ENCODE measurements at regions not wholly inside any gene's neighbourhood (a gene's known extent, or its start where the extent isn't known, plus 50 kb on each side); places are given as distances from the start of the nearest gene placed in this dataset.

- H3K4me1 ChIP-seq (ENCODE audit: insufficient read depth, low read length), result no peaks in the 10 kb centered on the region
- in situ Hi-C loops (cut with HindIII; ENCODE audit: extremely low pct_ligation_motif_present, low pct_unique_long_range_greater_than_20kb), result no loop called here
- H3K9ac ChIP-seq (ENCODE audit: insufficient read depth, low read depth, low read length), result no peak overlapping the region
- no peak overlapping the region for H2AFZ ChIP-seq (ENCODE audit: low read length)
- CTCF ChIA-PET (ENCODE audit: low intra/inter-chr PET ratio, low total read pairs), result no interaction called here
- no peaks in the 10 kb centered on the region; the same call in 1 of the 2 replicates for H4K20me1 ChIP-seq (ENCODE audit: insufficient read depth, low read length)
- ATAC-seq (no peak), FAIRE-seq (no peak), DNase-seq (ENCODE audit: low spot score) (no peak)
- H3K79me2 ChIP-seq (ENCODE audit: insufficient read depth, low read length), result no peaks in the 10 kb centered on the region
- TF ChIP-seq ZSCAN31 (CRISPR knock-in tag; IDR thresholded peaks at IDR 0.05; ENCODE audit: low read depth) (no peak), MNT (IDR thresholded peaks at IDR 0.05) (0 out of 2 replicates have a peak, but pooled peaks have one; percentile 7)
- peaks cover 28 to 96% of the 10 kb centered on the region in 2 experiments; a peak in 4 of 5 replicates for H3K27me3 ChIP-seq (ENCODE audit: control insufficient read depth in 1 of 2, insufficient read depth in 2 of 2, low read length in 2 of 2)
- no peak overlapping the region for H3K4me3 ChIP-seq (replicated peaks in 1 of 3; ENCODE audit: insufficient read depth in 1 of 3, low read depth in 2 of 3, low read length in 3 of 3)
- H3K36me3 ChIP-seq (replicated peaks in 1 of 2; ENCODE audit: control insufficient read depth in 1 of 2, insufficient read depth in 2 of 2, low read length in 2 of 2), result no peaks in the 10 kb centered on the region
- intact Hi-C loops (cut with micrococcal nuclease; ENCODE audit: unreplicated experiment), result no loop called here
- WGBS (ENCODE audit: low lambda C conversion rate), result 7% methylated on average over 7 of the region's 11 CpGs
- H3K27ac ChIP-seq (ENCODE audit: extremely low read length, insufficient read depth, low read length), result no peak overlapping the region
- POLR2A ChIA-PET, result no interaction called here
- no peaks in the 10 kb centered on the region for H3K9me3 ChIP-seq (ENCODE audit: low read length)
- H3K4me2 ChIP-seq (ENCODE audit: low read depth, low read length), result no peak overlapping the region
- BruUV-seq (replicated peaks), result no TSS peak
These were observed 81.2 kb downstream of the RBFOX3 start for GRCh38 chr17:79529661-79530081.

GRCh38 chr17:79528592-79529125 is 82.2 kb downstream of the RBFOX3 start:
- Histone ChIP-seq H3K27ac (ENCODE audit: extremely low read length, insufficient read depth, low read length) (no peak overlapping the region), H3K9ac (ENCODE audit: insufficient read depth, low read depth, low read length) (no peak overlapping the region), H3K4me3 (replicated peaks in 1 of 3; ENCODE audit: insufficient read depth in 1 of 3, low read depth in 2 of 3, low read length in 3 of 3) (no peak overlapping the region), H4K20me1 (ENCODE audit: insufficient read depth, low read length) (no peaks in the 10 kb centered on the region), H3K27me3 (ENCODE audit: control insufficient read depth in 1 of 2, insufficient read depth in 2 of 2, low read length in 2 of 2) (peaks cover 27 to 96% of the 10 kb centered on the region in 2 experiments; a peak in 4 of 5 replicates), H3K4me2 (ENCODE audit: low read depth, low read length) (no peak overlapping the region), H3K4me1 (ENCODE audit: insufficient read depth, low read length) (no peaks in the 10 kb centered on the region), H2AFZ (ENCODE audit: low read length) (no peak overlapping the region), H3K36me3 (replicated peaks in 1 of 2; ENCODE audit: control insufficient read depth in 1 of 2, insufficient read depth in 2 of 2, low read length in 2 of 2) (no peaks in the 10 kb centered on the region), H3K9me3 (ENCODE audit: low read length) (no peaks in the 10 kb centered on the region), H3K79me2 (ENCODE audit: insufficient read depth, low read length) (no peaks in the 10 kb centered on the region)
- TF ChIP-seq ZNF280B (CRISPR knock-in tag; IDR thresholded peaks at IDR 0.05; ENCODE audit: borderline replicate concordance) (no peak), ZNF263 (CRISPR knock-in tag; IDR thresholded peaks at IDR 0.05) (peak; percentile 48; the same call in 1 of the 2 replicates), GATA4 (IDR thresholded peaks at IDR 0.05; ENCODE audit: borderline replicate concordance, low read depth) (no peak)
- 3% methylated on average over 11 of the region's 11 CpGs for WGBS (ENCODE audit: low lambda C conversion rate)
- in situ Hi-C loops (cut with HindIII; ENCODE audit: extremely low pct_ligation_motif_present, low pct_unique_long_range_greater_than_20kb) (no loop called here), intact Hi-C loops (cut with micrococcal nuclease; ENCODE audit: unreplicated experiment) (no loop called here)
- BruUV-seq (replicated peaks), result no TSS peak
- no peak for DNase-seq (ENCODE audit: low spot score)
- POLR2A ChIA-PET, result no interaction called here
- no peak for ATAC-seq
- no peak for FAIRE-seq
- CTCF ChIA-PET (ENCODE audit: low intra/inter-chr PET ratio, low total read pairs), result no interaction called here

Data from HepG2 (cell line).